ENCODE measurements at regions not wholly inside any gene's neighbourhood (a gene's known extent, or its start where the extent isn't known, plus 50 kb on each side); places are given as distances from the start of the nearest gene placed in this dataset.
A peak's percentile ranks its signal among the peaks of the same experiment; 100 is the strongest.

DNA sequence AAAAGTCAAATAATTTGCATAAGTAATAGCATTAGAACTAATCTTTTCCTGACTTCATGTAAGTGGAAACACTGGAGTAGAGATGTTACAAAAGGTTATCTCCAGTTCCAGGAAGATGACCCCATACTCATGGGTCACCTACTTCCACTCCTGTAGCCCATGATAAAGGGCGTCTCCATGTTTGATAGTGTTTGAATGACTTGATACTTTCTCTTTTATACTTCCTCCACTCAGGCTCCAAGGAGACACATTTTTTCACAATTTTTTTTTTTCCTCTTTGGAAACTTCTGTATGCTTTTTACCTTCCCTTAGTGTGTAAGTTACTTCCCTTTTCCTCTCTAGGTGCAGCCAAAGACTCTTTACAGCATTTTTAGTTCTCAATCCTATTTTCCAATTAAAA, 382.1 kb upstream of the B3GALT2 start:
- intact Hi-C loops (cut with micrococcal nuclease) = no loop called here
- Mint-ChIP-seq H3K4me1 (peaks cover 26 to 27% of the 10 kb centered on the region in 2 donors), H3K36me3 (no peaks in the 10 kb centered on the region), H3K27me3 (ENCODE audit: low read depth in 2 of 2) (peaks cover 0 to 3% of the 10 kb centered on the region in 2 donors), H3K9me3 (no peaks in the 10 kb centered on the region), H3K4me3 (no peak overlapping the region), H3K27ac (peak overlapping the region in 1 of 2 donors; percentile 40)
- Histone ChIP-seq H3K36me3 (ENCODE audit: control insufficient read depth, insufficient read depth, low read length) (no peaks in the 10 kb centered on the region), H3K27me3 (ENCODE audit: control insufficient read depth, insufficient read depth, low read length) (no peaks in the 10 kb centered on the region), H3K4me3 (ENCODE audit: low read length) (no peak overlapping the region), H3K27ac (ENCODE audit: low read length) (no peak overlapping the region), H3K9me3 (ENCODE audit: control insufficient read depth, insufficient read depth, low read length) (no peaks in the 10 kb centered on the region), H3K4me1 (ENCODE audit: control insufficient read depth, insufficient read depth, low read length) (peaks cover 3% of the 10 kb centered on the region)
- TF ChIP-seq, protein P1, sequence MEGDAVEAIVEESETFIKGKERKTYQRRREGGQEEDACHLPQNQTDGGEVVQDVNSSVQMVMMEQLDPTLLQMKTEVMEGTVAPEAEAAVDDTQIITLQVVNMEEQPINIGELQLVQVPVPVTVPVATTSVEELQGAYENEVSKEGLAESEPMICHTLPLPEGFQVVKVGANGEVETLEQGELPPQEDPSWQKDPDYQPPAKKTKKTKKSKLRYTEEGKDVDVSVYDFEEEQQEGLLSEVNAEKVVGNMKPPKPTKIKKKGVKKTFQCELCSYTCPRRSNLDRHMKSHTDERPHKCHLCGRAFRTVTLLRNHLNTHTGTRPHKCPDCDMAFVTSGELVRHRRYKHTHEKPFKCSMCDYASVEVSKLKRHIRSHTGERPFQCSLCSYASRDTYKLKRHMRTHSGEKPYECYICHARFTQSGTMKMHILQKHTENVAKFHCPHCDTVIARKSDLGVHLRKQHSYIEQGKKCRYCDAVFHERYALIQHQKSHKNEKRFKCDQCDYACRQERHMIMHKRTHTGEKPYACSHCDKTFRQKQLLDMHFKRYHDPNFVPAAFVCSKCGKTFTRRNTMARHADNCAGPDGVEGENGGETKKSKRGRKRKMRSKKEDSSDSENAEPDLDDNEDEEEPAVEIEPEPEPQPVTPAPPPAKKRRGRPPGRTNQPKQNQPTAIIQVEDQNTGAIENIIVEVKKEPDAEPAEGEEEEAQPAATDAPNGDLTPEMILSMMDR (IDR thresholded peaks at IDR 0.05) = no peak
- ATAC-seq = no peak
- DNase-seq = no peak
- WGBS (ENCODE audit: insufficient coverage) = no CpG with 5 or more reads among the region's 1 CpG

DNA sequence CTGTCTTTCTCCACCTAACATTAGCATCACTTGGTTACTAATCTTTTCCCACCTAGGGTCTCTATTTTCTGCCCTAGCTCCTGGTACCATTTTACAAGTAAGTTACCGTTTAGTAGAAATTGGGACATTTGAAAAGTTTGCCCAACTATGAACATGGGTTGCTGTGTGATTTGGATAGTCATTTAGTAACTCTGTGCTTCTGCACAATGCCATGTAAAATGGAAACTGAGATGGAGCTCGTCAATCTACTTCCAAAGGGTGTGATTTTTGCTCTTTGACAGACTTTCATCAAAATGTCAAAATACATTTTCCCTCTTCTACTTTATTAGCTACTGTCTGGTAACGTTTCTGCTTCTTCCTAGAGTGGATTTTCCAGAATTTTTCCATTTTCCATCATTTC, 381.5 kb upstream of the B3GALT2 start:
- Mint-ChIP-seq H3K27ac (no peak overlapping the region), H3K36me3 (no peaks in the 10 kb centered on the region), H3K27me3 (ENCODE audit: low read depth in 2 of 2) (peaks cover 0 to 3% of the 10 kb centered on the region in 2 donors), H3K4me3 (no peak overlapping the region), H3K9me3 (no peaks in the 10 kb centered on the region), H3K4me1 (peaks cover 26 to 27% of the 10 kb centered on the region in 2 donors)
- Histone ChIP-seq H3K4me3 (ENCODE audit: low read length) (no peak overlapping the region), H3K36me3 (ENCODE audit: control insufficient read depth, insufficient read depth, low read length) (no peaks in the 10 kb centered on the region), H3K27me3 (ENCODE audit: control insufficient read depth, insufficient read depth, low read length) (no peaks in the 10 kb centered on the region), H3K4me1 (ENCODE audit: control insufficient read depth, insufficient read depth, low read length) (peaks cover 3% of the 10 kb centered on the region), H3K27ac (ENCODE audit: low read length) (no peak overlapping the region), H3K9me3 (ENCODE audit: control insufficient read depth, insufficient read depth, low read length) (no peaks in the 10 kb centered on the region)
- intact Hi-C loops (cut with micrococcal nuclease) = no loop called here
- WGBS (ENCODE audit: insufficient coverage) = 87% methylated on average over 3 of the region's 3 CpGs
- TF ChIP-seq, protein P1 (IDR thresholded peaks at IDR 0.05) = no peak
- DNase-seq = no peak
- no peak for ATAC-seq

DNA sequence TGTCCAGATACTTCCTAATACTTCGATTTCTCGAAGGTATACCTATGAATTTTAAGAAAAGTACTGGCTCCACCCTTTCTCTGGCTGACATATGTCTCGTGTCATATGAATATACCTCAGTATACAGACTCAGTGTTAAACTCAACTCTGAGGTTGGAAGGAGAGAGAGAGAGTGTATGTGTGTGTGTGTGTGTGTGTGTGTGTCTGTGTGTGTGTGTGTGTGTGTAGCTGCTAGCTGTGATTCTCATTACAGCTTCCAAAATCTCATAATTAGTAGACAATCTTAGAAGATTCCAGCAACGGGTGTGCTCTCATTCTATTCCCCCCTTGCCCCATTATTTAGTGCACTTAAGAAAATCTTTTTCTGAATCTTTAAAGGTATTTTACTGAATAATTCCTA, 380.3 kb upstream of the B3GALT2 start:
- no peaks in the 10 kb centered on the region for H3K9me3 ChIP-seq (ENCODE audit: control insufficient read depth, insufficient read depth, low read length)
- Mint-ChIP-seq H3K4me3 (no peak overlapping the region), H3K4me1 (peaks cover 26 to 27% of the 10 kb centered on the region in 2 donors), H3K9me3 (no peaks in the 10 kb centered on the region), H3K36me3 (no peaks in the 10 kb centered on the region), H3K27me3 (ENCODE audit: low read depth in 2 of 2) (peaks cover 0 to 3% of the 10 kb centered on the region in 2 donors), H3K27ac (peak overlapping the region in 1 of 2 donors; percentile 41)
- no peak overlapping the region for H3K4me3 ChIP-seq (ENCODE audit: low read length)
- no peaks in the 10 kb centered on the region for H3K36me3 ChIP-seq (ENCODE audit: control insufficient read depth, insufficient read depth, low read length)
- H3K27ac ChIP-seq (ENCODE audit: low read length) = no peak overlapping the region
- no peaks in the 10 kb centered on the region for H3K27me3 ChIP-seq (ENCODE audit: control insufficient read depth, insufficient read depth, low read length)
- no peak for ATAC-seq
- TF ChIP-seq, protein P1 (IDR thresholded peaks at IDR 0.05) = no peak
- DNase-seq = no peak
- intact Hi-C loops (cut with micrococcal nuclease) = no loop called here
- H3K4me1 ChIP-seq (ENCODE audit: control insufficient read depth, insufficient read depth, low read length) = peaks cover 3% of the 10 kb centered on the region
- 96% methylated on average over 3 of the region's 4 CpGs for WGBS (ENCODE audit: insufficient coverage)

DNA sequence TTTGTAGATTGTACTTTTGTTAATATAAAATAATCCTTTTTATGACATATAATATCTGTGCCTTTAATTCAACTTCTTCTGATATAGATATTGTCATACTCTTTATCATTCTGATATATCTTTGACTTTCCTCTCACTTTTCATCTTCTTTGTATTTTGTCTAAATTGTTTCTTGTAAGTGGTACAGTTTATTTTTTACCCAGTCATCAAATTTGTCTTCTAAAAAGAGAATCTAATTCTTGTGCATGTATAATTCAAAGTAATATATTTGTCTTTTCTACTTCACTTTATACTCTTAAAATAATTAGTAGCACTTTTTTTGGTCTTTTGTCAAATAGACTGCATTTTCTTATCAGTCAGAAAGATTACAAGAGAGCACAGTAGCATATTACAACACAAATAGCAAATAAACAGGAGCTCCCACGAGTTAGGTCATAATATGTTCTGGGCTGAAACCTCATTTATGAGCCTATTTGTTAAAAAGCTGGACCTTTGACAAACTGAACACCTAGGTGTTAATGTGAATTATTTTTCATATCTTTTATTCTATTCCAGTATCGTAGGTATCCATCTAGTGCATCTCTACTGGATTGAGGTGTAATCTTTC, 379.7 kb upstream of the B3GALT2 start:
- Mint-ChIP-seq H3K27ac (no peak overlapping the region), H3K36me3 (no peaks in the 10 kb centered on the region), H3K4me3 (no peak overlapping the region), H3K27me3 (ENCODE audit: low read depth in 2 of 2) (peaks cover 0 to 3% of the 10 kb centered on the region in 2 donors), H3K9me3 (no peaks in the 10 kb centered on the region), H3K4me1 (peaks cover 26 to 27% of the 10 kb centered on the region in 2 donors)
- TF ChIP-seq, protein P1 (IDR thresholded peaks at IDR 0.05) = no peak
- Histone ChIP-seq H3K9me3 (ENCODE audit: control insufficient read depth, insufficient read depth, low read length) (no peaks in the 10 kb centered on the region), H3K27me3 (ENCODE audit: control insufficient read depth, insufficient read depth, low read length) (no peaks in the 10 kb centered on the region), H3K27ac (ENCODE audit: low read length) (no peak overlapping the region), H3K4me3 (ENCODE audit: low read length) (no peak overlapping the region), H3K4me1 (ENCODE audit: control insufficient read depth, insufficient read depth, low read length) (peaks cover 3% of the 10 kb centered on the region), H3K36me3 (ENCODE audit: control insufficient read depth, insufficient read depth, low read length) (no peaks in the 10 kb centered on the region)
- DNase-seq (no peak), ATAC-seq (no peak)
- WGBS (ENCODE audit: insufficient coverage) = 86% methylated on average over 2 of the region's 2 CpGs
- intact Hi-C loops (cut with micrococcal nuclease) = no loop called here

Data from natural killer cell (primary cell).